GM20000 (cell line): ENCODE measurements at regions not wholly inside any gene's neighbourhood (a gene's known extent, or its start where the extent isn't known, plus 50 kb on each side); places are given as distances from the start of the nearest gene placed in this dataset.

Experiments
- DNase-seq: peaks from one replicate; pipeline ENCODE4 v3.0.0; 2012; ENCODE audit warnings: low spot score
- TF ChIP-seq, protein P1 (sequence below): IDR thresholded peaks from 2 replicates; pipeline ENCODE4 v1.5.1; 2012; ENCODE audit warnings: mild to moderate bottlenecking, control low read depth; ENCODE audit errors: extremely low read depth, missing control alignments

- no peak for DNase-seq
- TF ChIP-seq, protein P1, sequence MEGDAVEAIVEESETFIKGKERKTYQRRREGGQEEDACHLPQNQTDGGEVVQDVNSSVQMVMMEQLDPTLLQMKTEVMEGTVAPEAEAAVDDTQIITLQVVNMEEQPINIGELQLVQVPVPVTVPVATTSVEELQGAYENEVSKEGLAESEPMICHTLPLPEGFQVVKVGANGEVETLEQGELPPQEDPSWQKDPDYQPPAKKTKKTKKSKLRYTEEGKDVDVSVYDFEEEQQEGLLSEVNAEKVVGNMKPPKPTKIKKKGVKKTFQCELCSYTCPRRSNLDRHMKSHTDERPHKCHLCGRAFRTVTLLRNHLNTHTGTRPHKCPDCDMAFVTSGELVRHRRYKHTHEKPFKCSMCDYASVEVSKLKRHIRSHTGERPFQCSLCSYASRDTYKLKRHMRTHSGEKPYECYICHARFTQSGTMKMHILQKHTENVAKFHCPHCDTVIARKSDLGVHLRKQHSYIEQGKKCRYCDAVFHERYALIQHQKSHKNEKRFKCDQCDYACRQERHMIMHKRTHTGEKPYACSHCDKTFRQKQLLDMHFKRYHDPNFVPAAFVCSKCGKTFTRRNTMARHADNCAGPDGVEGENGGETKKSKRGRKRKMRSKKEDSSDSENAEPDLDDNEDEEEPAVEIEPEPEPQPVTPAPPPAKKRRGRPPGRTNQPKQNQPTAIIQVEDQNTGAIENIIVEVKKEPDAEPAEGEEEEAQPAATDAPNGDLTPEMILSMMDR = no peak
Observed at GRCh38 chr2:59939236-59939635, 614.2 kb downstream of the BCL11A start.

DNA sequence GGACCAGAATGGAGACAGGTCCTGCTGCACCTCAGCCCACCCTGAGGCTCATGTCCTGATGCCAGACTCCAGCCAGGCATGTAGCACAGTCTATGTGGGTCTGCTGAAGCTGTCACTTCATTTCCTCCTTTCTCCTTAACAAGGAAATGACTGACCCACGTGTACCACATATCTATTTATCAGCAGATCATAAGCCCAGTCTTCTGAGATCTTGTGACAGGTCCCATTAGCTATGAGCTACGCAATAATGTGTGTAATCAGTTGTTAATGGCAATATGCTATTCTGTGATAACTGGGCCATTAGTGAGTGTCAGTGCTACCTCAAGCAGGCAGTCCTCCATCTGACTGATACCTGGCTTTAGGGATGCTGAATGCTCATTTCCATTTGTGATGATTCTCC is 615.3 kb downstream of the BCL11A start:
- TF ChIP-seq, protein P1 = no peak
- no peak for DNase-seq

DNA sequence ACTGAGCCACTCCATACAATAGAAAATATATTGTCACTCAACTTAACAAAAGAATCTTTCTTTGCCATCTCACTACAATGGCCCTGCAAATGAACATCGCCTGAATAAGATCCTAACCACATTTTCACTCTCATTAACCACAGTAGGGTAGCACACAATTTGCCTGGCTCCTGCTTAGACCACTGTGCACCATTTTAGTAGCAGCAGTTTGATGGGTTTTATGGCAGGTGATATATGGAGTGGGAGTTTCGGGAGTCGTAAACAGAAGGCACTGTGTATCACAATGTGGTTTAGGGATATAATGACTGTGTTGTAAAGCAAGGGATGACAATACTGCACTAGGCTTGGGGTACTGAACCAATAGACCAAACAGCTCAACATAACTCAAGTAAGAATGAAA is 617.4 kb downstream of the BCL11A start:
- TF ChIP-seq, protein P1 = no peak
- no peak for DNase-seq

- DNase-seq = no peak
Observed at GRCh38 chr2:59935005-59935404, 618.4 kb downstream of the BCL11A start.

GRCh38 chr2:59933948-59934347 is 619.5 kb downstream of the BCL11A start:
- no peak for DNase-seq

More at GRCh38 chr2:59935005-59935404, 618.4 kb downstream of the BCL11A start:
- TF ChIP-seq, protein P1 = no peak

DNA sequence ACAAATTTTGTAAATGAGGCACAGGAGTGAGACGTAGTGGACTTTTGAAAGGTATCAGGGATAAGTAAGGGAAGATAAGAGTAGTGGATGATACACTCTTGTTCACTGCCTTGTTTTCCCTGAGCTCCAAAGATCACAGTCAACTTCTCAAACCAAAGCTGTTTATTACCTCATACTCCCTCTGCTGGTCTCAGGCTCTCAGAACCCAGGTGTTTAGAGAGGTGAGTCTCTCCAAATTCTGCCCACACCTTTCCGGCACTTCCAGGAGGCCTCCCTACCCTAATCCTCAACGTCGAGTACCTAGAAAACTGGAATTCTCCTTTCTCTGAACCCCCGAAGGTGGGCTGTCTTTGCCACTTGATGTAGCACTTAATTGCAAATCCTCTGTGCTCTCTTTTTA is 621.1 kb downstream of the BCL11A start:
- DNase-seq = no peak
- TF ChIP-seq, protein P1 = no peak

More at GRCh38 chr2:59933948-59934347, 619.5 kb downstream of the BCL11A start:
- TF ChIP-seq, protein P1 = no peak

GRCh38 chr2:59930430-59930829 is 623.0 kb downstream of the BCL11A start:
- TF ChIP-seq, protein P1 = no peak
- no peak for DNase-seq

GRCh38 chr2:59926731-59927130 is 626.7 kb downstream of the BCL11A start:
- TF ChIP-seq, protein P1 = no peak
- no peak for DNase-seq
